ENCODE measurements at regions not wholly inside any gene's neighbourhood (a gene's known extent, or its start where the extent isn't known, plus 50 kb on each side); places are given as distances from the start of the nearest gene placed in this dataset.
"Not testable (repeated sequence)": the region's sequence is repeated elsewhere in the genome, so short reads cannot be mapped to it uniquely, and the experiment has no call there.

GRCh38 chr1:30165116-30165515, 558.3 kb downstream of the MATN1 start:
- no peak for DNase-seq

- no peak for DNase-seq
These were observed 558.7 kb downstream of the MATN1 start for GRCh38 chr1:30164693-30165092.

- no peak for DNase-seq
These were observed 560.8 kb downstream of the MATN1 start for GRCh38 chr1:30162565-30162964.

GRCh38 chr1:30161953-30162352, 561.4 kb downstream of the MATN1 start:
- DNase-seq, result no peak

GRCh38 chr1:30160999-30161689, 562.2 kb downstream of the MATN1 start:
- no peak for DNase-seq

- no peak for DNase-seq
These were observed 564.4 kb downstream of the MATN1 start for GRCh38 chr1:30159015-30159414.

GRCh38 chr1:30155698-30156097, 567.7 kb downstream of the MATN1 start:
- DNase-seq, result not testable (repeated sequence)

GRCh38 chr1:30155253-30155652, 568.1 kb downstream of the MATN1 start:
- not testable (repeated sequence) for DNase-seq

- no peak for DNase-seq
These were observed 569.5 kb downstream of the MATN1 start for GRCh38 chr1:30153743-30154449.

- DNase-seq, result no peak
These were observed 571.6 kb downstream of the MATN1 start for GRCh38 chr1:30151826-30152225.

GRCh38 chr1:30151119-30151518, 572.3 kb downstream of the MATN1 start:
- DNase-seq, result no peak

GRCh38 chr1:30149226-30149625, 574.2 kb downstream of the MATN1 start:
- DNase-seq, result no peak

- DNase-seq, result no peak
These were observed 574.7 kb downstream of the MATN1 start for GRCh38 chr1:30148676-30149075.

GRCh38 chr1:30147188-30147587, 576.2 kb downstream of the MATN1 start:
- DNase-seq, result no peak

GRCh38 chr1:30146448-30146847, 576.9 kb downstream of the MATN1 start:
- DNase-seq, result no peak

- DNase-seq, result no peak
These were observed 577.6 kb downstream of the MATN1 start for GRCh38 chr1:30145723-30146303.

GRCh38 chr1:30144831-30145230, 578.6 kb downstream of the MATN1 start:
- no peak for DNase-seq

- DNase-seq, result no peak
These were observed 579.9 kb downstream of the MATN1 start for GRCh38 chr1:30143517-30143916.

GRCh38 chr1:30140566-30140965, 582.8 kb downstream of the MATN1 start:
- no peak for DNase-seq

GRCh38 chr1:30138891-30139290, 584.5 kb downstream of the MATN1 start:
- no peak for DNase-seq

GRCh38 chr1:30137001-30137400, 586.4 kb downstream of the MATN1 start:
- DNase-seq, result no peak

GRCh38 chr1:30135698-30136097, 587.7 kb downstream of the MATN1 start:
- no peak for DNase-seq

GRCh38 chr1:30134466-30135217, 588.7 kb downstream of the MATN1 start:
- no peak for DNase-seq
